HCT116 (cell line): ENCODE measurements at regions not wholly inside any gene's neighbourhood (a gene's known extent, or its start where the extent isn't known, plus 50 kb on each side); places are given as distances from the start of the nearest gene placed in this dataset.

Experiments used
- ATAC-seq: fragments of 200-7000 bp; cut with Tn5 transposase; 2 replicates; pipeline ENCODE4 v1.9.1; 2020; ENCODE audit warnings: mild to moderate bottlenecking, moderate library complexity
- BruUV-seq: library from RNA; stranded (reverse); fragments of 400-500 nt; replicated peaks from 2 replicates; lab custom pipeline; 2021; lab: Mats Ljungman, UMichigan
- CTCF ChIA-PET: fragments of 300-600 bp; sonication (Branson Sonifier 250); formaldehyde crosslinking; loops from one replicate; lab custom pipeline; 2021; ENCODE audit warnings: antibody characterized with exemption; lab: Charles Lee
- POLR2A ChIA-PET: fragments of 300-600, 350-600 bp; sonication (Branson Sonifier 250); formaldehyde crosslinking; loops from one replicate; lab custom pipeline; 2021; ENCODE audit warnings: antibody characterized with exemption; lab: Charles Lee
- RAD21 ChIA-PET, 2 experiments: fragments of 300-600 bp; sonication (Branson Sonifier 250); formaldehyde crosslinking; loops; one replicate each; lab custom pipeline; 2023; ENCODE audit warnings: low total read pairs in 2 of 2; ENCODE audit not compliant: uncharacterized antibody in 2 of 2, unreplicated experiment in 2 of 2, low non-redundant PET in 1 of 2; lab: Charles Lee
- DNase-seq: peaks from one replicate; pipeline ENCODE4 v3.0.0-alpha.2; 2010; ENCODE audit warnings: low read depth, low spot score
- H2AFZ ChIP-seq: fragments of 200-600 bp; shearing (Covaris generic), sonication (generic); 2 replicates; pipeline ENCODE4 v1.6.1; 2017; ENCODE audit warnings: low read depth, mixed run types, mixed read lengths, antibody characterized with exemption, low read length; ENCODE audit not compliant: poor library complexity, severe bottlenecking
- H3K27ac ChIP-seq: 2 replicates; pipeline ENCODE4 v1.5.1; 2012; ENCODE audit warnings: low read depth, low read length
- H3K27me3 ChIP-seq: fragments of 200-600 bp; sonication (generic); 2 replicates; pipeline ENCODE4 v1.6.1; 2016; ENCODE audit warnings: mixed run types, low read length, mixed read lengths; ENCODE audit not compliant: insufficient read depth
- H3K36me3 ChIP-seq, 2 experiments: fragments of 200-500 bp in 1 of 2; fragments of 200-600 bp in 1 of 2; sonication (Bioruptor generic) in 1 of 2; sonication (generic) in 1 of 2; 2 replicates each; pipeline versions ENCODE4 v1.5.1 to v1.6.1; 2014 to 2016; ENCODE audit warnings: low read length in 2 of 2, inconsistent platforms in 1 of 2, mixed read lengths in 1 of 2, mixed run types in 1 of 2; ENCODE audit not compliant: insufficient read depth in 2 of 2, control insufficient read depth in 1 of 2
- H3K4me1 ChIP-seq, 2 experiments: fragments of 200-600 bp in 1 of 2; sonication (generic) in 1 of 2; 2 replicates each; pipeline versions ENCODE4 v1.5.1 to v1.6.1; 2012 to 2017; ENCODE audit warnings: low read length in 2 of 2, inconsistent platforms in 1 of 2, mild to moderate bottlenecking in 1 of 2, mixed read lengths in 1 of 2, mixed run types in 1 of 2, moderate library complexity in 1 of 2; ENCODE audit not compliant: insufficient read depth in 2 of 2, control insufficient read depth in 1 of 2
- H3K4me2 ChIP-seq: fragments of 200-600 bp; sonication (generic); 2 replicates; pipeline ENCODE4 v1.6.1; 2017; ENCODE audit warnings: mixed run types, low read length, mixed read lengths
- H3K4me3 ChIP-seq, 2 experiments: fragments of 200-600 bp in 1 of 2; sonication (generic) in 1 of 2; replicated peaks in 1 of 2; 2 replicates each; pipeline ENCODE4 v1.5.1; 2011 to 2016; ENCODE audit warnings: low read length in 2 of 2, control low read depth in 1 of 2, low read depth in 1 of 2, mild to moderate bottlenecking in 1 of 2, mixed read lengths in 1 of 2, mixed run types in 1 of 2
- H3K79me2 ChIP-seq: fragments of 200-600 bp; sonication (generic); 2 replicates; pipeline ENCODE4 v1.6.1; 2017; ENCODE audit warnings: mild to moderate bottlenecking, mixed run types, low read length, moderate library complexity, mixed read lengths; ENCODE audit not compliant: insufficient read depth
- H3K9ac ChIP-seq: fragments of 200-600 bp; sonication (generic); 2 replicates; pipeline ENCODE4 v1.6.1; 2016; ENCODE audit warnings: low read length, mixed read lengths
- H3K9me2 ChIP-seq: fragments of 200-600 bp; sonication (generic), shearing (Covaris generic); 2 replicates; pipeline ENCODE4 v1.6.1; 2017; ENCODE audit warnings: mixed run types, mild to moderate bottlenecking, moderate library complexity; ENCODE audit not compliant: insufficient read depth
- H3K9me3 ChIP-seq, 2 experiments: fragments of 200-500 bp in 1 of 2; fragments of 200-600 bp in 1 of 2; sonication (Bioruptor generic) in 1 of 2; sonication (generic) in 1 of 2; 2 replicates each; pipeline ENCODE4 v1.6.1; 2014 to 2017; ENCODE audit warnings: low read length in 2 of 2, mixed read lengths in 2 of 2, inconsistent platforms in 1 of 2, low read depth in 1 of 2, mild to moderate bottlenecking in 1 of 2, mixed run types in 1 of 2, moderate library complexity in 1 of 2; ENCODE audit not compliant: control insufficient read depth in 1 of 2, insufficient read depth in 1 of 2
- H4K20me1 ChIP-seq: fragments of 200-600 bp; sonication (generic), shearing (Covaris generic); 2 replicates; pipeline ENCODE4 v1.6.1; 2017; ENCODE audit warnings: mixed run types, mild to moderate bottlenecking, moderate library complexity; ENCODE audit not compliant: insufficient read depth
- ATF3 ChIP-seq: IDR thresholded peaks from 2 replicates; pipeline ENCODE4 v1.6.1; 2012
- CEBPB ChIP-seq: IDR thresholded peaks from 2 replicates; pipeline ENCODE4 v1.6.1; 2012; ENCODE audit warnings: low read depth
- CTCF ChIP-seq, 3 experiments: fragments of 200-600 bp in 1 of 3; sonication (generic) in 1 of 3; IDR thresholded peaks in 2 of 3; conservative IDR thresholded peaks in 1 of 3; 2 replicates each; pipeline ENCODE4 v1.5.1; 2012 to 2017; ENCODE audit warnings: low read depth in 2 of 3, low read length in 2 of 3, antibody characterized with exemption in 1 of 3, borderline replicate concordance in 1 of 3, control low read depth in 1 of 3, mild to moderate bottlenecking in 1 of 3, mixed read lengths in 1 of 3, mixed run types in 1 of 3, moderate library complexity in 1 of 3; ENCODE audit not compliant: insufficient read depth in 1 of 3
- EGR1 ChIP-seq: IDR thresholded peaks from 2 replicates; pipeline ENCODE4 v1.6.1; 2012; ENCODE audit warnings: low read depth
- ELF1 ChIP-seq: IDR thresholded peaks from 2 replicates; pipeline ENCODE4 v1.6.1; 2012; ENCODE audit warnings: low read depth, borderline replicate concordance
- EZH2 ChIP-seq: fragments of 200-600 bp; sonication (generic); IDR thresholded peaks from 2 replicates; pipeline ENCODE4 v1.6.1; 2017; ENCODE audit warnings: antibody characterized with exemption, mixed run types
- EZH2phosphoT487 ChIP-seq: fragments of 200-600 bp; IDR thresholded peaks from 2 replicates; pipeline ENCODE4 v1.6.1; 2018; ENCODE audit warnings: antibody characterized with exemption, borderline replicate concordance
- FOSL1 ChIP-seq: IDR thresholded peaks from 2 replicates; pipeline ENCODE4 v1.6.1; 2012; ENCODE audit warnings: low read depth
- MAX ChIP-seq: IDR thresholded peaks from 2 replicates; pipeline ENCODE4 v1.6.1; 2012
- POLR2AphosphoS5 ChIP-seq: IDR thresholded peaks from 2 replicates; pipeline ENCODE4 v1.6.1; 2011; ENCODE audit warnings: mild to moderate bottlenecking, low read depth, low read length, moderate library complexity
- RAD21 ChIP-seq: IDR thresholded peaks from 2 replicates; pipeline ENCODE4 v1.6.1; 2012; ENCODE audit warnings: low read depth, mild to moderate bottlenecking
- REST ChIP-seq: IDR thresholded peaks from 2 replicates; pipeline ENCODE4 v1.6.1; 2012; ENCODE audit warnings: low read depth
- SIN3A ChIP-seq: IDR thresholded peaks from 2 replicates; pipeline ENCODE4 v1.6.1; 2012; ENCODE audit warnings: low read depth
- SP1 ChIP-seq: IDR thresholded peaks from 2 replicates; pipeline ENCODE4 v1.6.1; 2012; ENCODE audit warnings: low read depth
- TCF7L2 ChIP-seq: IDR thresholded peaks from 2 replicates; pipeline ENCODE4 v1.7.0; 2011; ENCODE audit warnings: borderline replicate concordance, inconsistent platforms; ENCODE audit not compliant: insufficient read depth, insufficient read length; ENCODE audit errors: extremely low read depth
- YY1 ChIP-seq: IDR thresholded peaks from 2 replicates; pipeline ENCODE4 v1.6.1; 2011; ENCODE audit warnings: low read length, low read depth, moderate library complexity, mild to moderate bottlenecking; ENCODE audit not compliant: insufficient replicate concordance; ENCODE audit errors: extremely low read depth
- ZBTB33 ChIP-seq: IDR thresholded peaks from 2 replicates; pipeline ENCODE4 v1.6.1; 2011; ENCODE audit warnings: mild to moderate bottlenecking, low read length, moderate library complexity; ENCODE audit not compliant: insufficient replicate concordance; ENCODE audit errors: extremely low read depth
- ZFX ChIP-seq: fragments of 450-650 bp; IDR thresholded peaks from 2 replicates; pipeline ENCODE4 v1.6.1; 2017
- ZNF274 ChIP-seq: fragments of 200-500 bp; sonication (Bioruptor generic); IDR thresholded peaks from 2 replicates; pipeline ENCODE4 v1.6.1; 2014; ENCODE audit warnings: mild to moderate bottlenecking, low read depth, low read length, inconsistent platforms
- intact Hi-C: fragments of 100-400 bp; cut with micrococcal nuclease; formaldehyde crosslinking; loops from 2 replicates; pipeline ENCODE4 v1.10.0; 2022

- DNase-seq = no peak
- ChIA-PET CTCF (no interaction called here), POLR2A (no interaction called here), RAD21 (no interaction called here)
- Histone ChIP-seq H3K36me3 (no peaks in the 10 kb centered on the region), H3K79me2 (no peaks in the 10 kb centered on the region), H3K9ac (no peak overlapping the region), H3K27me3 (no peaks in the 10 kb centered on the region), H3K9me3 (peaks cover 9 to 23% of the 10 kb centered on the region in 2 experiments; a peak in 2 of 4 replicates), H3K4me3 (no peak overlapping the region), H2AFZ (no peak overlapping the region), H3K27ac (no peak overlapping the region), H3K9me2 (no peaks in the 10 kb centered on the region), H4K20me1 (no peaks in the 10 kb centered on the region), H3K4me1 (no peaks in the 10 kb centered on the region), H3K4me2 (no peak overlapping the region)
- no peak for ATAC-seq
- no TSS peak for BruUV-seq
- TF ChIP-seq RAD21 (no peak), SIN3A (no peak), ZFX (no peak), REST (no peak), CTCF (IDR thresholded peaks at IDR 0.05 in 2 of 3, conservative IDR thresholded peaks at IDR 0.05 in 1 of 3; ENCODE audit: borderline replicate concordance in 1 of 3, insufficient read depth in 1 of 3, low read depth in 2 of 3, low read length in 2 of 3) (no peak), ATF3 (no peak), EZH2 (no peak), TCF7L2 (no peak), FOSL1 (no peak), ZBTB33 (no peak), MAX (no peak), ZNF274 (no peak), POLR2AphosphoS5 (no peak), EGR1 (no peak), CEBPB (no peak), EZH2phosphoT487 (no peak), YY1 (no peak), SP1 (no peak), ELF1 (no peak)
- intact Hi-C loops = no loop called here
Measured at GRCh38 chr4:45554423-45554822, 569.4 kb downstream of the GABRG1 start.
